ENCODE measurements at regions not wholly inside any gene's neighbourhood (a gene's known extent, or its start where the extent isn't known, plus 50 kb on each side); places are given as distances from the start of the nearest gene placed in this dataset.

DNA sequence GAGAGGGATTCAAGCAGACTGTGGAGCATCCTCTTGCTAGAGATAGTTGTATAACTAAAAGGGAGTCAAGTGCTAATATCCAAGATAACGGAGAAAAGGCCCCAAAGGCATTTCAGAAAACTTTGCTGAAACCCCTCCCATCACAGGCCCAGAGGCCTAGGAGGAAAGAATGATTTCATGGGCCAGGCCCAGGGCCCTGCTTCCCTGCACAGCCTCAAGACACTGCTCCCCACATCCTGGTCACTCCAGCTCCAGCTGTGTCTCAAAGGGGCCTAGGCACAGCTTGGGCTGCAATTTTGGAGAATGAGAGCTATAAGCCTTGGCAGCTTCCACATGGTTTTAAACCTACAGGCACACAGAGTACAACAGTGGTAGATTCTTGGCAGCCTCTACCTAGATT is 85.6 kb downstream of the OR13A1 start:
- DNase-seq (ENCODE audit: low read depth, low spot score) (no peak), FAIRE-seq (no peak)
- ChIA-PET POLR2A (no interaction called here), CTCF (interaction anchor here (1.0 to 4.1 kb wide), 2 partner anchors 20 to 235 kb away, joined by 3 to 17 read pairs; no protein-coding TSS in a partner anchor)
- dilution Hi-C loops (cut with MboI; ENCODE audit: extremely low pct_ligation_motif_present, low sequenced_read_pairs) (no loop called here), intact Hi-C loops (cut with micrococcal nuclease) (no loop called here)
- Histone ChIP-seq H3K9ac (replicated peaks; ENCODE audit: extremely low read depth, insufficient read depth, low read length) (no peak overlapping the region), H2AFZ (ENCODE audit: low read depth, low read length) (no peak overlapping the region), H3K9me3 (replicated peaks; ENCODE audit: control insufficient read depth, insufficient read depth, low read length) (no peaks in the 10 kb centered on the region), H4K20me1 (replicated peaks; ENCODE audit: control insufficient read depth, extremely low read depth, insufficient read depth, low read length) (no peaks in the 10 kb centered on the region), H3K4me1 (ENCODE audit: control insufficient read depth, extremely low read depth, insufficient read depth, low read length) (no peaks in the 10 kb centered on the region), H3K4me2 (ENCODE audit: insufficient read depth, low read length) (no peak overlapping the region), H3K9me1 (replicated peaks; ENCODE audit: control insufficient read depth, extremely low read depth, insufficient read depth, low read length) (no peaks in the 10 kb centered on the region), H3K36me3 (ENCODE audit: control insufficient read depth in 2 of 2, extremely low read depth in 1 of 2, insufficient read depth in 2 of 2, low read length in 2 of 2) (no peaks in the 10 kb centered on the region), H3K27ac (ENCODE audit: insufficient read depth, low read depth, low read length) (no peak overlapping the region), H3K27me3 (ENCODE audit: control insufficient read depth in 2 of 2, insufficient read depth in 2 of 2, low read length in 2 of 2) (no peaks in the 10 kb centered on the region), H3K4me3 (replicated peaks in 1 of 3; ENCODE audit: insufficient read depth in 1 of 3, low read depth in 1 of 3, low read length in 3 of 3) (no peak overlapping the region), H3K79me2 (ENCODE audit: control insufficient read depth, insufficient read depth, low read length) (no peaks in the 10 kb centered on the region)
- no TSS peak for BruUV-seq (replicated peaks)
- TF ChIP-seq POLR2A (IDR thresholded peaks at IDR 0.05; ENCODE audit: low read depth, low read length) (no peak), JUN (IDR thresholded peaks at IDR 0.05; ENCODE audit: borderline replicate concordance, insufficient read depth, insufficient read length, low read depth) (no peak), MYC (IDR thresholded peaks at IDR 0.05; ENCODE audit: low read depth, low read length) (no peak), FOS (IDR thresholded peaks at IDR 0.05; ENCODE audit: borderline replicate concordance, insufficient read depth, low read length) (no peak), EZH2 (IDR thresholded peaks at IDR 0.05; ENCODE audit: borderline replicate concordance, low read depth, low read length, severe bottlenecking) (no peak), GATA2 (IDR thresholded peaks at IDR 0.05; ENCODE audit: insufficient read depth, insufficient read length, low read depth, low read length) (no peak), POLR2AphosphoS5 (IDR thresholded peaks at IDR 0.05; ENCODE audit: insufficient read depth, low read depth, low read length) (no peak)
- TF ChIP-seq, protein P1, sequence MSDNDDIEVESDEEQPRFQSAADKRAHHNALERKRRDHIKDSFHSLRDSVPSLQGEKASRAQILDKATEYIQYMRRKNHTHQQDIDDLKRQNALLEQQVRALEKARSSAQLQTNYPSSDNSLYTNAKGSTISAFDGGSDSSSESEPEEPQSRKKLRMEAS (IDR thresholded peaks at IDR 0.05; ENCODE audit: insufficient read depth, insufficient read length), result no peak
- TF ChIP-seq, protein P2, sequence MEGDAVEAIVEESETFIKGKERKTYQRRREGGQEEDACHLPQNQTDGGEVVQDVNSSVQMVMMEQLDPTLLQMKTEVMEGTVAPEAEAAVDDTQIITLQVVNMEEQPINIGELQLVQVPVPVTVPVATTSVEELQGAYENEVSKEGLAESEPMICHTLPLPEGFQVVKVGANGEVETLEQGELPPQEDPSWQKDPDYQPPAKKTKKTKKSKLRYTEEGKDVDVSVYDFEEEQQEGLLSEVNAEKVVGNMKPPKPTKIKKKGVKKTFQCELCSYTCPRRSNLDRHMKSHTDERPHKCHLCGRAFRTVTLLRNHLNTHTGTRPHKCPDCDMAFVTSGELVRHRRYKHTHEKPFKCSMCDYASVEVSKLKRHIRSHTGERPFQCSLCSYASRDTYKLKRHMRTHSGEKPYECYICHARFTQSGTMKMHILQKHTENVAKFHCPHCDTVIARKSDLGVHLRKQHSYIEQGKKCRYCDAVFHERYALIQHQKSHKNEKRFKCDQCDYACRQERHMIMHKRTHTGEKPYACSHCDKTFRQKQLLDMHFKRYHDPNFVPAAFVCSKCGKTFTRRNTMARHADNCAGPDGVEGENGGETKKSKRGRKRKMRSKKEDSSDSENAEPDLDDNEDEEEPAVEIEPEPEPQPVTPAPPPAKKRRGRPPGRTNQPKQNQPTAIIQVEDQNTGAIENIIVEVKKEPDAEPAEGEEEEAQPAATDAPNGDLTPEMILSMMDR (IDR thresholded peaks at IDR 0.05; ENCODE audit: extremely low read depth in 1 of 2, insufficient read depth in 1 of 2, low read depth in 1 of 2, low read length in 2 of 2), result no peak
